ENCODE measurements at regions not wholly inside any gene's neighbourhood (a gene's known extent, or its start where the extent isn't known, plus 50 kb on each side); places are given as distances from the start of the nearest gene placed in this dataset.

DNA sequence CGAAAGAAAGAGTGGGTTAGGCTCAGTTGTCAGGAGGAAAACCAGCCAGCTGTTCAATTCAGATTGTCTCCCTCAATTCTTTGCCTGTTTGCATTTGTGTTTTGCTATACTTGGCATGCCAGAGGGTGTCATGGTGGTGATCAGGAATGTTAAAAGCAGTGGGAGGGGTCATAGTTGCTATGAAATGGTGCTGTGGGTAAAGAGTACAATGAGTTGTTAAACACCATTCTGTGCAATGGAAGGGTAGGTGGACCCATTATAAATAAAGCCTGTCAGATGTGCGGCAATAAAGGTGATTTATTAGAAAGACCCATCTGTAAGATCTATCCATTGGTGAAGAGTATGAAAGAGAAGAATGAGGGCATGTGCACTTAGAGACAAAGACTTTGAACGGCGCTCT, 82.2 kb downstream of the MRPL32 start:
- TF ChIP-seq POLR2A (IDR thresholded peaks at IDR 0.05) = no peak
- TF ChIP-seq, protein P1, sequence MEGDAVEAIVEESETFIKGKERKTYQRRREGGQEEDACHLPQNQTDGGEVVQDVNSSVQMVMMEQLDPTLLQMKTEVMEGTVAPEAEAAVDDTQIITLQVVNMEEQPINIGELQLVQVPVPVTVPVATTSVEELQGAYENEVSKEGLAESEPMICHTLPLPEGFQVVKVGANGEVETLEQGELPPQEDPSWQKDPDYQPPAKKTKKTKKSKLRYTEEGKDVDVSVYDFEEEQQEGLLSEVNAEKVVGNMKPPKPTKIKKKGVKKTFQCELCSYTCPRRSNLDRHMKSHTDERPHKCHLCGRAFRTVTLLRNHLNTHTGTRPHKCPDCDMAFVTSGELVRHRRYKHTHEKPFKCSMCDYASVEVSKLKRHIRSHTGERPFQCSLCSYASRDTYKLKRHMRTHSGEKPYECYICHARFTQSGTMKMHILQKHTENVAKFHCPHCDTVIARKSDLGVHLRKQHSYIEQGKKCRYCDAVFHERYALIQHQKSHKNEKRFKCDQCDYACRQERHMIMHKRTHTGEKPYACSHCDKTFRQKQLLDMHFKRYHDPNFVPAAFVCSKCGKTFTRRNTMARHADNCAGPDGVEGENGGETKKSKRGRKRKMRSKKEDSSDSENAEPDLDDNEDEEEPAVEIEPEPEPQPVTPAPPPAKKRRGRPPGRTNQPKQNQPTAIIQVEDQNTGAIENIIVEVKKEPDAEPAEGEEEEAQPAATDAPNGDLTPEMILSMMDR (IDR thresholded peaks at IDR 0.05) = no peak

Measured in adrenal gland (tissue), 5 donors.